KBM-7 (cell line): ENCODE measurements at regions not wholly inside any gene's neighbourhood (a gene's known extent, or its start where the extent isn't known, plus 50 kb on each side); places are given as distances from the start of the nearest gene placed in this dataset.
A peak's percentile ranks its signal among the peaks of the same experiment; 100 is the strongest.

ENCODE experiments used
- DNase-seq: peaks from one replicate; pipeline ENCODE4 v3.0.0-alpha.2; 2015
- in situ Hi-C: fragments of 300-500 bp; cut with MboI; formaldehyde crosslinking; loops from 2 replicates; pipeline ENCODE4 v1.14.3; 2020; ENCODE audit warnings: low sequenced_read_pairs, low pct_unique_long_range_greater_than_20kb, mixed read lengths

DNA sequence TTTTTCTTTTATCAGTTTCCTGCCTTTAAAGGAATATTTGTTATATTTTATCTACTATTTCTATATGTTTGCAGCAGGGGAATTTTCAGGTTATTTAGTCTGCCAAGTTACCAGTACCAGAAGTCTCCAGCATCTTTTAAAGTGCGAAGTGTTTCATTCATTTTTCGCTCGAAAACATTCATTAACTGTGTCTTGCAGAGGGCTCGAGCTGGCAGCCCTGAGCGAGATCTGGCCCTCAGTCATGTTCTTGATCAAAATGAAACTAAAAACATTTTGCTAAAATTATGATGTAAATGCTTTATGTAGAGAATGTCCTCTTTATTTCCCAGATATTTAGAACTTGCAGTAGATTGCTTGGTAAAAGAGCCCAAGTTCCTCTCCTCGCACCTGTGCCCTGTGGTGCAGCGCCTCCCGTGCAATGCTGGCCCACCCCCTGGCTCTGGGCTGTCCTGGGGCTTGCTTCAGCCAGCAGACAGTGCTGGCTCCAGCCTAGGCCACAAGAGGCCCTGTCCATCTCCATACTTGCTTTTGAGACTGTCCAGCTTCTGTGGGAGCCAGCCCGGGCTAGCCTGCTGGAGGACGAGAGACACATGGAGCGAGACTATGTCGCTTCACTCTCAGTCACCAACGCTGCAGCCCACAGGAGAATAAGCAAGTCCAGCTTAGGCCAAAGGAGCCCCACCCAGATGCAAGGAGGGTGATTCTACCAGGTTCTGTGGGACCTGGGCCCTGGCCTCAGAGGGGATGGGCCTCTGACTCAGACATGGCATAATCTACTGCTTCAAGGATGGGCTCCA lies 71.9 kb upstream of the PRR23E start:
- DNase-seq: no peak
- in situ Hi-C loops: no loop called here

DNA sequence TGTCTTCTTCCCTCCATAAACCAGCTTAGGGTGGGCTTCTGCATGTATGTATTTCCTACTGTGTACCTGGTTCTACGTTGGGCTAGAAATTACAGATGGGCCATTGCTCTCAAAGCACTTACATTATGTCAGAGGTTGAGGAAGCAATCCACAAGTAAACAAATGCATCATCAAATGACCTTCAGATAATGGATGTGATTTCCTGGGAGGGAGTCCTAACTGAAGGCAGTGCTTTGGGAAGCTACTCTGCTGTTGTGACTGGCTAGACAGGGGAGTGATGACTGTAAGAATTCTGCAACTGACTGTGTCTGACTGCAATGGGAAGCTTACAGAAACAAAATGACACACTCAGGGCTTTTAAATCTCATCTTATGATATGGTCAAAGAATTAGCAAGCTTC lies 71.0 kb upstream of the PRR23E start:
- no peak for DNase-seq
- in situ Hi-C loops: no loop called here

DNA sequence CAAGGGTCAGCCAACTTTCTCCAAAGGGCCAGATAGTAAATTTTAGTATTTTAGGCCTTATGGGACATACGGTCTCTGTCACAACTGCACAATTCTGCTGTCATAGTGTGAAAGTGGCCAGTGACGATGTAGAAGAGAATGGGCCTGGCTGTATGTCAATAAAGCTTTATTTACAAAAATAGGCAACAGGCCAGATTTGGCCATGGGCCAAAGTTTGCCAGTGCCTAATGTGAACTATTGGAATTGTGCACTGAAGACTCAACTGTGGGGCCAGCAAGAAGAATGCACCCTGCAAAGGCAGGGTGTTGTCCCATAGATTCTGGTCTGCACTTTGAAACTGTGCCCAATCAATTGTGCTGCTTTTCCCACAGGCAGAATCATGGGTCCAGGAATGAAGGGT lies 69.4 kb upstream of the PRR23E start:
- in situ Hi-C loops: no loop called here
- DNase-seq: no peak

DNA sequence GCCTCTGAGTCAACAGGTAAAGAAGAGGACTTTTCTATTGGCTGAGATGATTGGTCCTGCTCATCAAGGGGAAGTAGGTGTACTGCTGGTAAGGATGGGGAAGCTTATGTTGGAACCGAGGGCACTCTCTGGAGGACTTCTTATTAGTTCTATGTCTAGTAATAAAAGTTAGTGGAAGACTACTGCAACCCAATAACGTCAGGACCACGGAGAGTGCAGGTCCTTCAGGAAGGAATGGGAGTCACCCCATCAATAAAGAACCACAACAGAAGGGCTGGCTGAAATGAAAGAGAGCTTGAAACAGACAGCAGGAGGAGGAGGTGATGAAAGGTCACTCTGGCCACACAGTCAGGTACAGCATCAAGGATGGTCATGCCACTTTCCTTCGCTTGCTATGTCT lies 68.8 kb upstream of the PRR23E start:
- DNase-seq: no peak
- in situ Hi-C loops: no loop called here

DNA sequence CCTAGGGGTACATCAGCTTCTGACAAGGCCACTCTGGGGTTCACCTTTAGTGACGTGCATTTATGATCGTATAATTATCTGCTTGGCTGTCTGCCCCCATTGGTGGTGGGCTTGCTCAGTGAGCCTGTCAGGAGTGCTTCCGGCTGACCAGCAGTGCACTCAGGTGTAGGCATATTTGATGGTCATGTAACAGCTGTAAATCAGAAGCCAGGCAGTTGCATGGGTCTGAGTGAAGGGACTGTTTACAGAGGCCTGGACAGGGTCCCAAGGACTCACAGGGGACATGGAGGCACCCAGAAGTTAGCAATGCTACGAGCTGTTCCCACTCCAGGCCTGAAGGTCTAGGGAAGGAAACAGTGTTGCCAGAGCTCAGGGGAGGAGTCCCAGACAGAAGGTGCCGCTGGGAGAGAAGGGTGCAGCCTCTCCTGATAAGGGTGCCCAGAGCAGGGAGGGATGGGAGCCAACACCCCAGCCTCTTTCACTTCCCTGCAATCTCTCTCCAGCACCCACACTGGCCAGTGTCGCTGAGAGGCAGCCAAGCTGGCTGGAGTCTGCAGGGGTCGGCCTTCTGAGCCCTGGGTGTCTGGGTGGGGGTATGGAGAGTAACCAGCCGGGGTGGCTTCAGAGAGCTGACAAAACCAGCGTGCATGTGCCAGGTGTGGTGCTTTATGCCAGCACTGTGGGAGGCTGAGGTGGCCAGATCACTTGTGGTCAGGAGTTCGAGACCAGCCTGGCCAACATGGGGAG lies 61.3 kb upstream of the PRR23E start:
- DNase-seq: no peak
- in situ Hi-C loops: no loop called here

DNA sequence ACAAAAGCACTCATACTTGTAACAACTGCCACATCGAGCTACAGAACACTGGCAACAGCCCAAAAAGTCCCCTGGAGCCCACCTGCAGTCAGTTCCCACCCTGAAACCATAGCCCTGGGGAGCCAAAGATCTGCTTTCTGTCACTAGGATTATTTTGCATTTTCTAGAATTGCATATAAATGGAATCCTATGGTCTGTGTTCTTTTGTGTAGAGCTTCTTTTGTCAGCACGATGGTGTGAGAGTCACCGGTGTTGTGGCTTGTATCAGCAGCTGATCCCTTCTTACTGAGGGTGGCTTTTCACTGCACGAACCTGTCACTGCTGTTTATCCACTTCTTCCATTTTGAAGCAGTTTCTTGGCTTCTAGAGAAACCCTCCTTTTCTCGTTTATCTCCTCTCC lies 60.1 kb upstream of the PRR23E start:
- in situ Hi-C loops: no loop called here
- DNase-seq: no peak

DNA sequence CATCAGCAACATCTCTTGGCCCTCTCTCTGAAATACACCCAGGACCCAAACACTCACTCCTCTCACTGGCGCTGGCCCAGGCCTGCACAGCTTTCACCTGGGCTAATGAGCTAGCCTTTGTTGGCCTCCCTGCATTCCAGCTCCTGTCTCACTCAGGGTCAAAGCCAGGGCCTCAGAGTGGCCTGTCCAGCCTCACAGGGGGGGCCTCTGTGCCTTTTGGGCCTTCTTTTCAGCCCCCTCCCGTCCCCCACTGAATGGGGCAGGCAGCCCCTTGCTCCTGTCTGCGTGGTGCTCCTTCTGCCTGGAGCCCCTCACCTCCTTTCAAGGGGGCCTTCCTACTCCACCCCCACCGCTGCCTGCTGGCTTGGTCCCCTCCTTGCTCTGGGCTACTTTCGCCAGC lies 59.0 kb upstream of the PRR23E start:
- in situ Hi-C loops: no loop called here
- no peak for DNase-seq

DNA sequence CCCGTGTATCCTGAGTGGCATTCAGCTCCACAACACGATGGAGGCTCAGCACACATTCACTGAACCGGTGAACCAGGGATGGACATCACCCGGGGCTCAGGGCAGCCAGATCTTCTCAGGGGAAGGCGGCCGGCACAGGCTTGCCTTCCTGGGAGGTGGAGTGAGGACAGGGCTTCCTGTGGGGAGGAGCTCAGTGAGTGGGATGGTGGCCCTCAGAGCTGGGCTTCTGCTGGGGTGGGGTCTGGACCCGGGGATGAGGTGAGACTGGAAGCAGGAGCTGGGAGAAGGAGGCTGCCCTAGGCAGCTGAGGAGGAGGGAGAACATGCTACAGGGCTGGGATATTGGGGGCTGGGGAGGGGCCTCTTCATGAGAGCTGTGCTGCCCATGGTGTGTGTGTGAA lies 58.5 kb upstream of the PRR23E start:
- no peak for DNase-seq
- in situ Hi-C loops: no loop called here

DNA sequence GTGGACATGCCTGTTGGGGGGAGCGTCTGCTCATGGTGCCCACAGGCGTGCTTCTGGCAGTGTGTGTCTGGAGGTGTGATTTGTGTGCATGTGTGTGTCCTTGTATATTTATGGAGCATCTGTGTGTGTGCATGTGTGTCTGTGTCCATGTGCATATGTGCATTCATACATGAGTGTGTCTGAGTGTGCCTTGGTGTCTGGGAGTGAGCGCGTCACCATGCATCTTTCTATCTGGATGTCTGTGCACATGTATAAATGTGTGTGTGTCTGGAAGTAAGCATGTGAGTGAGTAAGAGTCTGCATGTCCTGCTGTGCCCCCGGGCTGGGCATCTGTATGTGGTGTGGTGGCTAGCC lies 58.1 kb upstream of the PRR23E start:
- DNase-seq: no peak
- in situ Hi-C loops: no loop called here

DNA sequence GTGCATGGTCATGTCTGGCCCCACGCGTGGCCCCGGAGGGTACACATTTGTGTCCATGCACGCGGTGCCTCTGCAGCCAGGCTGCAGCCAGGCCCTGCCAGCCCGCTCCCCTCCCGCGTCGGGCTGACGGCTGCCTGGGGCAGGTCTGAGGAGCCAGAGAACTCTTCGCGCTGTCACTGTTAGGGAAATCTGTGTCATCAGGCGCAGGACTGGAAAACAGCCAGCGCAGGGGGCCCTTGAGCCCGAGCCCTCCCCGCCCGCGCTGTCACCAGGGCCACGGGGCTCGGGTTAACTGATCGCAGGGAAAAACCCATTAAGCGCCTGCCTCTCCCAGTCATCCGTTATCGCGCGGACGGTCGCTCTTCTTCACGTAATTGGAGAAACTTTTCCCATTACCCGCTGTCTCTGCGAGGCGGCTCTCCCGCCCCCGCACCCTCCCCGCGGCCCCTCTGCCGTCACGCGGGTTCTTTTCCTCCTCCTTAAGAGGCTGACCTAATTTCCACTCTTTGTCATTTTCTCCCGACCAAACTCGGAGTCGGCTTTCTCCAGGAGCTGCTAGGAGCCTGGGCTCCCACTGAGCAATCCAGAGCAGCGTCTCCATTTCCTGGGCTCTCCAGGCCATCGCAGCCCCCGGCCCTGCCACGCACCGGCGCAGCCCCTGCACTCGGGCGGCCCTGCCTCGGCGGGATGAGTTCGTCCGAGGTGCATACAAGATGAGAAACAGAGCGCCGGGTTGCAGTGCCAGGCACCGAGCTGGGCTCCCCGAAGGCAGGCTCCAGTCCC lies 57.5 kb upstream of the PRR23E start:
- in situ Hi-C loops: no loop called here
- peak; percentile 3 for DNase-seq

DNA sequence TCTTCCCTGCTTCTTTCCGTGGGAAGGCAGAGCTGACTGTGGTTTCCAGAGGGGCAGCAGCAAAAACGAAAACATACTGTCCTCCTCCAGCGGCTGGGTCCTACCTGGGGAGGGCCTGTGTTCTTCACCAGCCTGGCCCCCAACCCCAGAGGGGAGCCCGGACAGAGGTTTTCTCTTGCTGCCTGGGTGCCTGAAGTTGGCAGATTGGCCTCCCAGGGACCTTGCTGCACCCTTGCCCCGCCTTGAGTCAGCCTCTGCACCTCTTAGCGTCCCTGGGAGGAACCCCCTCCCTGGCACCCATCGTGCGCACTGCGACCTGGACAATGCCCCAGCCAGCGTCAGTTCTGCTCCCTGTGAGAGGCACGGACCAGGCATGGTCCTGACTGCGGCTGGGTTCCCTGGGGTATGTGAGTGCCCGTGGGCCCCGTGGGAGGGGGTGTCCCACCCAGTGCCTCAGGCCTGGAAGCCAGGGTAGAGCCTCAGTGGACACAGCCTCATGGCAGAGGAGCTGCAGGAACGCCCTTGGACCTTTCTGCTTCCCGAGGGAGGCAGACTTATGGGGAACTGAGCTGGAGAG lies 56.8 kb upstream of the PRR23E start:
- no peak for DNase-seq
- in situ Hi-C loops: no loop called here

DNA sequence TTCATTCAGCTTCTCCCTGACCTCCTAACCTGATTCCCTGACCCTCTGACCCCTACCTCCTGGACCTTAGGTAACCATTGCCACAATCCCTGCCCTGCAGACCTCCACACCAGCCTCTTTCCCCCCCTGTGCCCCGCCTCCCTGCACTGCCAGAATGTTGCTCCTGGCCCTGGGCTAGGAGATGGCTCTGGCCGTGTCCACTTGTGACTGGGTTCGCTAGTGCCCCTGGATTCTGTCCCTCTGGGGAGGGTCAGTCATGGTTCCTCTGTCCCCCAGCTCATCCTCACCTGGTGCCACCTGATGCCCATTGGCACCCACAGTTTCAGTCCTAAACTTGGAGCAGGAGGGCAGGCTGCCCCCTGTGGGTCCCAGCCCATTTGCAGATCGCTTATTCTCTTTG lies 56.2 kb upstream of the PRR23E start:
- DNase-seq: no peak
- in situ Hi-C loops: no loop called here

DNA sequence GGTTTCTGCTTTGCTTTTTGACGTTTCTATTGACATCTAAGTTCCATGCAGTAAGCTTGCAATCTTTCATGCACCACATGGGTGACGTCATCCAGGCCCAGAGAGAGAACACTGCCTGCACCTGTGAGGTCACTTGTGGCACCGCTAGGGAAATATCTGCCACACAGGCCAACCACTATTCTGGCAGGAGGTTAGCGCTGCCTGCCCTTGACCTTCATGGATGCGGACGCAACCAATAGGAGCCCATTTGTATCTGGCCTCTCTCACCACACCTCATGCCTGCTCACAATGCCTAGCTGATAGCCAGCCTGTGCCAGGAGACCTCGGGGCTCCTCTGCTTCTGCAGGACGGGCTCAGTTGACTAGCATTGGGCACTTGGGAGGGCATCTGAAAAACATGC lies 55.8 kb upstream of the PRR23E start:
- DNase-seq: no peak
- in situ Hi-C loops: no loop called here

DNA sequence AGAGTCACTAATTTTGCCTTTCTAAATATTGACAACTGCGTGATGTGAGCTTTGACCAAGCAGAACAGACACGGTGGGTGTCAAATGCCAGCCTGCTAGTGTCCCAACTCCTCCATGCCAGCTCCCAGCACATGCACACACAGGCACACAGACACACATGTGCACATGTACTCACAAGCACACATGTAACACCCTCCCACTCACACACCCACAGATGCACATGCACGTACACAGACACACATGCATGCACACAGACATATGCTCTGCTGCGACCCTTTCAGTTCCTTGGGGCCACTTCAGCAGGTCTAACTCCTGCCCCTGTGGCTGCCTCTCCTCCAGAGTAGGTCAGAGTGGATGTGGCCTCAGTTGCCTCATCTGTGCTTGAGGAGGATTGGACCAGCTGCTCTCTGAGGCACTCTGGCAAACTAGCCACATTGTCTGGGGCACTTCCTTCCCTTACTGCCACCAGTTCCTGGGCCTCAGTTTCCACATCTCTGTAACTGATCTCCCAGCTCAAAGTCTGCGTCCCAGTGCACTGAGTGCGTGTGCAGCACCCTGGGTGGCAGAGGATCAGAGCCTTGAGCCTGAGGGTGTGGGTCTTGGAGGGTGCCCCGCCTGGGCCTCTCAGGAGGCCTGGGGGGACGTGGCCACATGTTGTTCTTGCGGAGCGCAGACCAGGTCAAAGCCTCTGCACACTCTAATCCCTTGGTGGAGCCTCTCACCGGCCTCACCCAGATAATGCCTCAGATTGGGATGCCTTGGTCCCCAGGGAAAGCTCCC lies 55.0 kb upstream of the PRR23E start:
- in situ Hi-C loops: no loop called here

DNA sequence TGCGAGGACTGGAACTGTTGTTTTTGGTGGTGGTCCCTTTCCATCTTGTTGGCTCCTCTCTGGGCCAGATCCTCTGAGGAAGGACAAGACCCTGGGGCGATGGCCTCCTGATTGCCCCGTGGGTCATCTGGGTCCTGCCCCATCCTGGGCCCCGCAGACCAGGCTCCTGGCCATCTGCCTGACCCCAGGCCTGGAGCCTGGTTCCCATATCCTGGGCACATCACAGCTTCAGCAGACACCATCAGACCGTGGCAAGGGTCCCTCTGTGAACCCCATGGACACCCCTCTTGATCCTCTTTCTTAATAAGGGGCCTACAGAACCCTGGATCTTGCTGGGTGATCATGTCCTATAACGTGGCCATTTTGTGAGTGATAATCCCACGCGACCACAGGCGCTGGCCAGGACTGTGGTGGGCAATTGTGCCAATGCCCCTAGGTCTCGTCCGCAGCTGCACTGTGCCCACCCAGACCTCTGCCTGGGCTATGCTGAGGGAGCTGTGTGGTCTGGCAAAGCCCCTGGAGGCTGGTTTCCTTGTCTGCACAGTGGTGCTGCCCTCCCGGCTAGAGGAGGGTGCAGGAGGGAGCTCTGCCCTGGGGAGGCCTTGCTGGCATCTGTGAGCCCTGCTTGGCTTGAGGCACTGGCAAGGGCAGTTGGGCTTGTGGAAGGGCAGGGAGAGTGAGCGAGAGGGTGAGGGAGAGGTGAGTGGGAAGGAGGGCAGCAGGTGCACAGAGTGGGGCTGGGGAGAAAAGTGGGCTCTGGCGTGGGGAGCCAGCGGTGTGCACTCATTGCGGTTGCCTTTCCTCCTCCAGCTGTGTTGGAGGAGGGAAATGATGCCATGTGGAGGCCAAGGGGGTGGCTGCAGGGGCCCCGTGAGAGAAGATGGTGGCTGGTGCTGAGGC lies 53.1 kb upstream of the PRR23E start:
- in situ Hi-C loops: no loop called here
- no peak for DNase-seq

More for the DNA sequence above, 55.0 kb upstream of the PRR23E start:
- DNase-seq: no peak

DNA sequence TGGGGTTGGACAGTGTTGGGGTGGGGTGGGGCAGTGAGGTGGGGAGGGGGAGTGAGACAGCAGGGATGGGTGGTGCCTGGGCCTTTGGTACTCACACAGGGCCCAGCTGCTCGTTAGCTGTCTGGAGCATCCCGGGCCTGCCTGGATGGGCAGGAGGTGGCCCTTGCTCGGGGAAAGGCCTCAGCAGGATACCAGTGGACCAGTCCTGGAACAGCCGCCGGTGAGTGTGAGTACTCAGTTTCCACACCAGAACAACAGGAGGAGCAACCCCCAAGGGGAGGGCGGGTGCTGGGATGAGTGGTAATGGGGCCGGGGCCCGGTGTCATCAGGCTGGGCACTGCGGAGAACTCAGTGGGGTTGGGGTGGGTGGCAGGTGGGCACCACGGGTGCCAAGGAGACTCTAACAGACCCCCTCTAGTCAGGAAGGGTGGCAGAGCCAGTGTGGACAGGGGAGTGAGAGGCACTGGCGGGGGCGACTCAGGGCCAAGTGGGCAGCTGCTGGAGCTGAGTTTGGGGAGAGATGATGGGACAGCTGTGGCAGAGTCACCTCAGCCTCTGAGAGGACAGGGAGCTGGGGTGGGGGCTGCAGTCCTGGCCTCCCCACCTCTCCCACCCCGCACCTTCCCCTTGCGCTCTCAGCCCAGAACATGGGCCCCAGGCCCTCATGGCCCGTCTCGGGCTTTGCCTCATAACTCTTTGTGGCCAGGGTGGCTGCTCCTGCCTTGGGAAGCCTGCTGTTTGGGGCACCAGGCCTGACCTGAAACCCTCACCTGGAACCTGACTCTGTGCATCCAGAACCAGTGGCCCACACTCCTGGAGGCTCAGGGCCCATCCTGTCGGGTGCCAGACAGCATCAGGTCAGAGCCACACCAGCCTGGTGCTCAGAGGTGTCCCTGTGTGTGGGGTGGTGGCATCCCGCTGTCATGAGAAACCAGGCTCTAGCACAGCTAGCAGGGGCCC lies 52.1 kb upstream of the PRR23E start:
- no peak for DNase-seq
- in situ Hi-C loops: no loop called here
